ENCODE measurements at regions not wholly inside any gene's neighbourhood (a gene's known extent, or its start where the extent isn't known, plus 50 kb on each side); places are given as distances from the start of the nearest gene placed in this dataset.

DNA sequence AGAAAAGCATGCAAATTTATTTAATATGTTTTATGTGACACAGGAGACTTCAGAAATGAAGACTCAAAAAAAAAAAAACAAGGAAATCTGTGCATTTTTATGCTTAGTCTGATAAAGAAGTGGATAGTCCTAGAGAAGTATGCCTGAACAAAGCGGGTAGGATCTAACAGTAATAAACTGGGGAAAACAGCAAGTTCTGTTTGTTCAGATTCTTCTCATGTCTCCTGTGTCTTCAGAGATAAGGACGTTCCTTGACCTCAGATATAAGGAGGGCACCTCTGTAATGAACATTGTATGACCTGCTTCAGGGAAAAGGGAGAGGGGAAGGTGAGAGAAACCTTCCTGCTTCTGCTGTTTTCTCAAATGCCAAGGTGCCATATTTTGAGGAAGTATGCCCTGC, 67.7 kb upstream of the TNFSF18 start:
- Histone ChIP-seq H3K23ac (ENCODE audit: insufficient read length) (no peak overlapping the region), H3K9ac (replicated peaks in 1 of 4; ENCODE audit: extremely low read depth in 1 of 4, low read depth in 3 of 4, low read length in 3 of 4) (no peak overlapping the region), H2BK120ac (replicated peaks; ENCODE audit: low read depth, low read length) (no peak overlapping the region), H3K23me2 (ENCODE audit: low read depth, low read length) (no peaks in the 10 kb centered on the region), H2BK15ac (ENCODE audit: low read length) (no peak overlapping the region), H3K4me3 (ENCODE audit: extremely low read depth in 1 of 4, insufficient read depth in 2 of 4, low read depth in 3 of 4, low read length in 4 of 4) (no peak overlapping the region), H3K9me3 (ENCODE audit: insufficient read depth in 2 of 2, low read depth in 1 of 2, low read length in 1 of 2) (no peaks in the 10 kb centered on the region; a peak in 1 of 4 replicates), H3K14ac (ENCODE audit: insufficient read length) (no peak overlapping the region), H4K20me1 (replicated peaks in 1 of 2; ENCODE audit: control insufficient read depth in 1 of 2, insufficient read depth in 2 of 2, low read length in 2 of 2) (no peaks in the 10 kb centered on the region), H4K8ac (ENCODE audit: extremely low read depth, insufficient read depth, low read length) (no peak overlapping the region), H2BK20ac (ENCODE audit: low read length) (no peak overlapping the region), H3K36me3 (ENCODE audit: control insufficient read depth in 2 of 4, insufficient read depth in 4 of 4, low read length in 3 of 4) (no peaks in the 10 kb centered on the region), H3K4ac (replicated peaks; ENCODE audit: insufficient read length, low read depth, low read length) (no peak overlapping the region), H2AFZ (ENCODE audit: low read length) (no peak overlapping the region), H2BK5ac (ENCODE audit: low read depth, low read length) (no peak overlapping the region), H2AK5ac (ENCODE audit: low read depth, low read length) (no peak overlapping the region), H3K27ac (ENCODE audit: low read depth, low read length) (no peak overlapping the region), H2BK12ac (ENCODE audit: low read depth, low read length) (no peak overlapping the region), H3K27me3 (replicated peaks in 1 of 4; ENCODE audit: control insufficient read depth in 3 of 4, extremely low read depth in 1 of 4, insufficient read depth in 3 of 4, low read length in 3 of 4) (no peaks in the 10 kb centered on the region), H3K4me1 (replicated peaks in 1 of 4; ENCODE audit: control insufficient read depth in 3 of 4, insufficient read depth in 4 of 4, low read length in 3 of 4) (peaks cover 0 to 8% (median 3%) of the 10 kb centered on the region in 4 experiments; a peak in 4 of 7 replicates), H3K79me1 (ENCODE audit: low read depth, low read length) (no peaks in the 10 kb centered on the region), H3K4me2 (ENCODE audit: insufficient read depth in 1 of 2, low read depth in 2 of 2, low read length in 2 of 2) (no peak overlapping the region), H3K56ac (replicated peaks; ENCODE audit: insufficient read length, low read depth, low read length) (no peak overlapping the region), H3K79me2 (ENCODE audit: control insufficient read depth in 1 of 2, insufficient read depth in 2 of 2, low read length in 2 of 2) (no peaks in the 10 kb centered on the region), H4K5ac (ENCODE audit: insufficient read length, low read depth, low read length) (no peak overlapping the region), H4K91ac (replicated peaks; ENCODE audit: insufficient read length, low read length) (no peak overlapping the region), H3K18ac (ENCODE audit: extremely low read depth, low read length) (no peak overlapping the region)
- DNase-seq (ENCODE audit: low read depth in 1 of 2, low spot score in 2 of 2) (no peak), FAIRE-seq (no peak)
- TF ChIP-seq TAF7 (optimal IDR thresholded peaks at IDR 0.05; ENCODE audit: borderline replicate concordance, low read depth, low read length) (no peak), ASH2L (IDR thresholded peaks at IDR 0.05; ENCODE audit: low read length) (no peak)
- ChIA-PET CTCF (ENCODE audit: partially characterized antibody) (no interaction called here), POLR2A (ENCODE audit: partially characterized antibody) (no interaction called here)
- WGBS, 2 experiments (ENCODE audit: extremely low coverage in 1 of 2, insufficient coverage in 1 of 2, insufficient read length in 1 of 2, insufficient replicate concordance in 2 of 2, low coverage in 1 of 2, low lambda C conversion rate in 2 of 2, missing lambda C conversion rate in 1 of 2) = 82% methylated on average over 2 of the region's 2 CpGs; no CpG with 5 or more reads in 1 of the 2 experiments

Data from H1 (cell line).